ENCODE measurements at regions not wholly inside any gene's neighbourhood (a gene's known extent, or its start where the extent isn't known, plus 50 kb on each side); places are given as distances from the start of the nearest gene placed in this dataset.

DNA sequence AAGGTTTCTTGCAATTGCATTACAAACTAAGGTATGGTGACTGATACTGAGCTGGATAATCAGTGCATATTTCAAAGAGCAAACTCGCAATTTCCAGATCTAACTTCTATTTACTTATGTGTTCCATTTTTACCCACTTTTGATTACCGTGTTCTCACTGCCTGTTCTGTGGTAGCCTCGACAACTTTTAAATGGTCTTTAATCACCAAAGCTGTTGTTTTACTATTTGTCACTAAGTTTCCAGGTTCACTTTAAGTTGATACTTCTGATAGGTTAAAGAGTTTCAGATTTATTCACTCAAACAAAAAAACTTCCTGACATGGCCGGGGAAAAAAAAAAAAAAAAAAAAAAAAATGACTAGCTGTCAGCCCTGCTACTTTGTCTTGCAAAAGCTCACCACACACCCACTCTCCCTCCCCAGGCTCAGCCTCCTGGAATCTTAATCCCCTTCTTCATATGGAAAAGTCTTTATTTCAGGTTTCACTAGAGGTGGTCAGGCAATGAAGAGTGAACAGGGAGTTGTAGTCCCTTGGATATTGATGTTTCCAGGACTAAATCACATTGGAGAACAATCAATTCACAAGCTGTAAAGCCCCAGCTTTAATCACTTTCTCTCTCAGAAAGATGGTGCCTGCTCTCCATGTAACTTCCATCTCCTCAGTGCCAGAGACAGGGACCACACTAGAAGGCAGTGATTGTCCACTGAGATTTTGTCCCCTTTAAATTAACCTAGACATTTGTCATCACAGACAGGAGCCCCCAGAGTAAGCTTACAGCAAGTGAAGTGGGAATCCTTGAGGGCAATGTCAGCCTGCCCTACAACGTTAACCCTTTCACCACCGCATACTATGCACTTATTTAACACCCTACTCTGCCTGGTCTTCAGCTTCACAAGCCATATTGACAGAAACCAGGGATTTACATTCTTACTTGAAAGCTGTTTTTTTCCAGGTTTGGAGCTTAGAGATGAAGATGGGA is 749.1 kb upstream of the SORCS1 start:
- H3K4me3 ChIP-seq (ENCODE audit: low read length in 2 of 2), result peak overlapping the region in 1 of 2 donors; percentile 19

DNA sequence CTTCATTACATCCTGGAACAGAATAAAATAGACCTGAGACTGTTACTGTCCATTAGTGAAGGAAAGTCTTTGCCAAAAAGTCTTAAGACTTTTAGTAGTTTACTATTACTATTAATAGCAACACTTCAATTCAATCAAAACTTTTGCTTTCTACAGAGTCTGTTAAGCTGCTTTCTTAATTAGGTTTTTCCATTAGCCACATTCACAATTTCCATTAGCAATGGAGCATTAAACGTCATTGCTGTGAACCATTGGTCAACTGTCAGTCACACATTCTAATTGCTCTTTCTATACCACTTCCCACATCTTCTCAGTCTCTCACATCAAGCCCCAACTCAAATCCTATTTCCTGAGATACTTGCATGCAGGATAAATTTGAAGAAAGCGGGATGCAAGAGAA is 736.6 kb upstream of the SORCS1 start:
- H3K9ac ChIP-seq (ENCODE audit: low read length in 2 of 2), result no peak overlapping the region

More for the DNA sequence above, 749.1 kb upstream of the SORCS1 start:
- no peaks in the 10 kb centered on the region for H3K9me3 ChIP-seq (ENCODE audit: control insufficient read depth in 2 of 2, low read length in 2 of 2)
- no peak overlapping the region for H3K9ac ChIP-seq (ENCODE audit: low read length in 2 of 2)
- peaks cover 11 to 16% of the 10 kb centered on the region in 2 donors for H3K27me3 ChIP-seq (ENCODE audit: control insufficient read depth in 1 of 2, insufficient read depth in 2 of 2, low read length in 2 of 2)
- no peaks in the 10 kb centered on the region for H3K36me3 ChIP-seq (ENCODE audit: control insufficient read depth in 2 of 2, insufficient read depth in 2 of 2, low read length in 2 of 2)
- no peak overlapping the region for H3K27ac ChIP-seq (ENCODE audit: low read length)
- H3K4me1 ChIP-seq (ENCODE audit: control insufficient read depth, insufficient read depth, low read length), result peaks cover 6% of the 10 kb centered on the region

DNA sequence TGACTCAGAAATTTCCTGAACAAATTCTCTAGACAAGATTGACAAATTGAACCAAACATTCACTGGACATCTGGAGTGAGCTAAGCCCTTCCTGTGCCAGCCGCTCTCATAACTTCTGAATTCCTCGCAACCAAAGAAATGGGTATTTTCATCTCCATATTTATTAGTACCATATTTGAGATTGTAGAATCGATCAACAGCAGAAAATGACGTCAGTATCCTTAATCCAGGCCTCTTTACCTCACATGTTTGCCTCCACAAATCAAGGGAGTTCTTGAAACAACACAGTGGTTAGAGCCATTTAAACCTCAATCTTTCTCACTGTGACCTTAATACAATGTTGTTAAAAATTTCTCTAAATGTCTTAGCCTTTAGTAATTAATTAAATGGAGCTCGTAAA is 735.6 kb upstream of the SORCS1 start:
- H3K4me1 ChIP-seq (ENCODE audit: control insufficient read depth, insufficient read depth, low read length), result no peaks in the 10 kb centered on the region
- no peaks in the 10 kb centered on the region for H3K36me3 ChIP-seq (ENCODE audit: control insufficient read depth in 2 of 2, insufficient read depth in 2 of 2, low read length in 2 of 2)
- H3K9me3 ChIP-seq (ENCODE audit: control insufficient read depth in 2 of 2, low read length in 2 of 2), result no peaks in the 10 kb centered on the region
- no peak overlapping the region for H3K27ac ChIP-seq (ENCODE audit: low read length)
- H3K4me3 ChIP-seq (ENCODE audit: low read length in 2 of 2), result no peak overlapping the region
- no peaks in the 10 kb centered on the region for H3K27me3 ChIP-seq (ENCODE audit: control insufficient read depth in 1 of 2, insufficient read depth in 2 of 2, low read length in 2 of 2)
- no peak overlapping the region for H3K9ac ChIP-seq (ENCODE audit: low read length in 2 of 2)

More for the DNA sequence above, 736.6 kb upstream of the SORCS1 start:
- no peak overlapping the region for H3K27ac ChIP-seq (ENCODE audit: low read length)
- H3K27me3 ChIP-seq (ENCODE audit: control insufficient read depth in 1 of 2, insufficient read depth in 2 of 2, low read length in 2 of 2), result no peaks in the 10 kb centered on the region
- H3K4me1 ChIP-seq (ENCODE audit: control insufficient read depth, insufficient read depth, low read length), result no peaks in the 10 kb centered on the region
- H3K4me3 ChIP-seq (ENCODE audit: low read length in 2 of 2), result no peak overlapping the region
- H3K9me3 ChIP-seq (ENCODE audit: control insufficient read depth in 2 of 2, low read length in 2 of 2), result no peaks in the 10 kb centered on the region
- H3K36me3 ChIP-seq (ENCODE audit: control insufficient read depth in 2 of 2, insufficient read depth in 2 of 2, low read length in 2 of 2), result no peaks in the 10 kb centered on the region

DNA sequence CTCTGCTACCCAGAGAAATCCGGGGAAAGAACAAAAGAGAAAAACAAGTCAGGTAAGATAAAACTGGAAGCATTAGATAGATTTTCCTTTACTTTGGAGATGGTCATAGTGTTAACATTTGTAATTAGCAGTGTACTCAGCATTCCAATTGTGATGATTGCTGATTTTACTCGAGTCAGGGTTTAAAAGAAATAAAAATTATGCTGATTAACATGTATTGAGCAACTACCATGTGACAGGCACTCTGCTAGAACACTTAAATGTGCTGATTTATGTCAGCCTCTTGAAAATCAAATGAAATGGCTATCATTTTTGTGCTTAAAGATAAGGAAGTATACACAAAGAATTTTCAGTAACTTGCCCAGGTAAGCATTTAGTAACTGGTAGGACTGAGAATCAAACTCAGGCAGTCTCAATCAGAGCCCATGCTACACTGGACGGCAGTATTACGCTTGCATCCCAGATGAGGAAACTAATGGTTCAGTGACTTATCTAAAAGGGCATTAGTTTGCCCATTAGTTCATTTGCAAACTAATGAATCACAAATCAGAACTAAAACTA is 735.1 kb upstream of the SORCS1 start:
- no peak overlapping the region for H3K9ac ChIP-seq (ENCODE audit: low read length in 2 of 2)
- no peaks in the 10 kb centered on the region for H3K9me3 ChIP-seq (ENCODE audit: control insufficient read depth in 2 of 2, low read length in 2 of 2)
- no peaks in the 10 kb centered on the region for H3K27me3 ChIP-seq (ENCODE audit: control insufficient read depth in 1 of 2, insufficient read depth in 2 of 2, low read length in 2 of 2)
- no peaks in the 10 kb centered on the region for H3K36me3 ChIP-seq (ENCODE audit: control insufficient read depth in 2 of 2, insufficient read depth in 2 of 2, low read length in 2 of 2)
- no peaks in the 10 kb centered on the region for H3K4me1 ChIP-seq (ENCODE audit: control insufficient read depth, insufficient read depth, low read length)
- H3K4me3 ChIP-seq (ENCODE audit: low read length in 2 of 2), result no peak overlapping the region
- H3K27ac ChIP-seq (ENCODE audit: low read length), result no peak overlapping the region

DNA sequence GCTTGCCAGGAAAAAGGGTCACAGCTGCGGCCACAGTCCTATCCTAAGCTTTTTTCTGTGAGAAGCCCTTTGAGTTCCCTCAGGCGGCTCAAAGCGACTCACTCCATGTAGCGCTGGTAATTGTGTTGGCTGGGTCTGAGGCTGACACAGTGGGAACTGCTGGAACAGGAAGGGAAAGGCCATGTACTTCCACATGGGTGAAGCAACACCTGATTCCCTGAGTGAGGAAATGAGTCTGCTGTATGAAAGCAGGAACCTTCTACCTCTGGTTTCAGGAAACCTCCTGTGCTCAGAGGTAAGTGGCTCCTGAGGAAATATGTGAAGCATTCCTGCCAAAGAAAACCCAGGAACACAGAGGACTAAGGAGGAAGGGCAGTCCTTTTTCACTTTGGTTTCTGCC is 734.6 kb upstream of the SORCS1 start:
- Histone ChIP-seq H3K27ac (ENCODE audit: low read length) (no peak overlapping the region), H3K4me3 (ENCODE audit: low read length in 2 of 2) (no peak overlapping the region), H3K36me3 (ENCODE audit: control insufficient read depth in 2 of 2, insufficient read depth in 2 of 2, low read length in 2 of 2) (no peaks in the 10 kb centered on the region), H3K9ac (ENCODE audit: low read length in 2 of 2) (no peak overlapping the region), H3K4me1 (ENCODE audit: control insufficient read depth, insufficient read depth, low read length) (no peaks in the 10 kb centered on the region), H3K9me3 (ENCODE audit: control insufficient read depth in 2 of 2, low read length in 2 of 2) (no peaks in the 10 kb centered on the region), H3K27me3 (ENCODE audit: control insufficient read depth in 1 of 2, insufficient read depth in 2 of 2, low read length in 2 of 2) (no peaks in the 10 kb centered on the region)

DNA sequence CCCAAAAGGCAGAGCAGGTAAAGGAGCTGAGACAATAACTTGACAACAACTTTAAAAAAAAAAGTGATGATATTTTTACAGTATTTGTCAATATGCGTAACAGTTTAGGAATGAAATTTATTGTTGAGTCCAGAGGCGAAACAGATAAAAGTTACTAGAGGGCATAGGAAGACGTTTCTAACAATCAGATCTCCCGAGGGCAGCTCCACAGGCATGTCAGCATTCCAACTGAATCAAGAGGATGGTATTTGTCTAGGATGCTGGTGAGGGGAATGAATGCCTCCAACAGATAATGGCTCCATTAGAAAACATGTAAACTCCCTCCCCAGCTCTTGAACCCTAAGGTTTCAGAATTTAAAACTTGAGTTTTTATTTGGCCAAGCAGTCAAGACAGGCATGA is 733.9 kb upstream of the SORCS1 start:
- Histone ChIP-seq H3K4me3 (ENCODE audit: low read length in 2 of 2) (no peak overlapping the region), H3K4me1 (ENCODE audit: control insufficient read depth, insufficient read depth, low read length) (no peaks in the 10 kb centered on the region), H3K36me3 (ENCODE audit: control insufficient read depth in 2 of 2, insufficient read depth in 2 of 2, low read length in 2 of 2) (no peaks in the 10 kb centered on the region), H3K9me3 (ENCODE audit: control insufficient read depth in 2 of 2, low read length in 2 of 2) (no peaks in the 10 kb centered on the region), H3K9ac (ENCODE audit: low read length in 2 of 2) (no peak overlapping the region), H3K27me3 (ENCODE audit: control insufficient read depth in 1 of 2, insufficient read depth in 2 of 2, low read length in 2 of 2) (no peaks in the 10 kb centered on the region), H3K27ac (ENCODE audit: low read length) (no peak overlapping the region)

DNA sequence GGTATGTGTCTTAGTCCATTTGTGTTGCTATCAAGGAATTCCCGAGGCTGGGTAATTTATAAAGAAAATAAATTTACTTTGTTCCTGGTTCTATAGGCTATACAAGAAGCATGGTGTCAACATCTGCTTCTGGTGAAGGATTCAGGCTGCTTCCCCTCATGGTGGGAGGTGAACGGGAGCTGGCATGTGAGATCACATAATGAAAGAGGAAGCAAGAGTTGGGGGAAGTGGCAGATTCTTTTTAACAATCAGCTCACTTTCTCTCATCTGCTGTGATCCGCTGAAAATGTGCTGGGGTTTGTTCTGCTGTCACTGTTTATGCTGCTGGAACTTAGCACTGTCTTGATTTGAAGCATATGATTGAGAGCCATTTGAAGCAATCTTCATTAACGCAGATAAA is 730.0 kb upstream of the SORCS1 start:
- H3K4me1 ChIP-seq (ENCODE audit: control insufficient read depth, insufficient read depth, low read length), result no peaks in the 10 kb centered on the region
- no peak overlapping the region for H3K9ac ChIP-seq (ENCODE audit: low read length in 2 of 2)
- no peak overlapping the region for H3K27ac ChIP-seq (ENCODE audit: low read length)
- H3K27me3 ChIP-seq (ENCODE audit: control insufficient read depth in 1 of 2, insufficient read depth in 2 of 2, low read length in 2 of 2), result no peaks in the 10 kb centered on the region
- no peaks in the 10 kb centered on the region for H3K9me3 ChIP-seq (ENCODE audit: control insufficient read depth in 2 of 2, low read length in 2 of 2)
- no peaks in the 10 kb centered on the region for H3K36me3 ChIP-seq (ENCODE audit: control insufficient read depth in 2 of 2, insufficient read depth in 2 of 2, low read length in 2 of 2)
- no peak overlapping the region for H3K4me3 ChIP-seq (ENCODE audit: low read length in 2 of 2)

DNA sequence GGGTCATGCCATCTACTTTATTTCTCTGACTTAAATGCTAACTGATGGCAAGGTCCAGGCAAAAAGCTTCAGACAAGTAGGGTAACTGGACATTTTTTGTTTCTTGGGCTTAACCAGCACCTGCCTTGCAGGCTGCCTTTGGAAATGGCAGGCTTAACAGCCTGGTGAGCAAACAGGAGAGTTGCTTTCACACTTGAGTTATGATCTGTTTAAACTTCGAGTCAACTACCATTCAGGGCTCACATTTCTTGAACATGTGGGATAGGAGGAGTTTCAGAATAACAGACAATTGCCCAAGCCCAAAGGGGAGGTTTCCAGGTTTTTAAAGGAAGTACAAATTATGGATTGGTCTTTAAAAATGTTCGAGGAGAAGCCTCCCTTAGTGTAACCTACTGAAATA is 724.6 kb upstream of the SORCS1 start:
- Histone ChIP-seq H3K9ac (ENCODE audit: low read length in 2 of 2) (no peak overlapping the region), H3K27ac (ENCODE audit: low read length) (no peak overlapping the region), H3K4me1 (ENCODE audit: control insufficient read depth, insufficient read depth, low read length) (no peaks in the 10 kb centered on the region), H3K9me3 (ENCODE audit: control insufficient read depth in 2 of 2, low read length in 2 of 2) (no peaks in the 10 kb centered on the region), H3K36me3 (ENCODE audit: control insufficient read depth in 2 of 2, insufficient read depth in 2 of 2, low read length in 2 of 2) (no peaks in the 10 kb centered on the region), H3K4me3 (ENCODE audit: low read length in 2 of 2) (no peak overlapping the region), H3K27me3 (ENCODE audit: control insufficient read depth in 1 of 2, insufficient read depth in 2 of 2, low read length in 2 of 2) (no peaks in the 10 kb centered on the region)

DNA sequence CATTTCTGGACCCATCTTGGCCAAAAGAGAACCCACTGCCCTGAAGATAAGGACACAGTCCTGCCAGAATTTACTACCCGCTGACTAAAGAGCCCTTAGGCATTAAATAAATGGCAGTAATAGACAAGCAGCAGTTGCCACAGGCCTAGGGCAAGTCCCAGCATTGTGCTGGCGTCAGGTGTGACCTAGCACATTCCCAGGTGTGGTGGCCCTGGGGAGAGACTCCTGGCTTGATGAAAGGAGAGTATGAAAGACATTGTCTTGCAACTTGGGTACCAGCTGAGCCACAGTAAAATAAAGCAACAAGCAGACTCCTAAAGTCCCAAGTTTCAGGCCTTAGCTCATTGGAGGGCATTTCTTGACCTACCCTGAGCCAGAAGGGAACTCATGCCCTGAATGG is 715.7 kb upstream of the SORCS1 start:
- H3K27ac ChIP-seq (ENCODE audit: low read length), result no peak overlapping the region
- no peak overlapping the region for H3K4me3 ChIP-seq (ENCODE audit: low read length in 2 of 2)
- H3K4me1 ChIP-seq (ENCODE audit: control insufficient read depth, insufficient read depth, low read length), result no peaks in the 10 kb centered on the region
- H3K9me3 ChIP-seq (ENCODE audit: control insufficient read depth in 2 of 2, low read length in 2 of 2), result peaks cover 3 to 4% of the 10 kb centered on the region in 2 donors
- H3K9ac ChIP-seq (ENCODE audit: low read length in 2 of 2), result no peak overlapping the region
- H3K27me3 ChIP-seq (ENCODE audit: control insufficient read depth in 1 of 2, insufficient read depth in 2 of 2, low read length in 2 of 2), result no peaks in the 10 kb centered on the region
- H3K36me3 ChIP-seq (ENCODE audit: control insufficient read depth in 2 of 2, insufficient read depth in 2 of 2, low read length in 2 of 2), result no peaks in the 10 kb centered on the region

DNA sequence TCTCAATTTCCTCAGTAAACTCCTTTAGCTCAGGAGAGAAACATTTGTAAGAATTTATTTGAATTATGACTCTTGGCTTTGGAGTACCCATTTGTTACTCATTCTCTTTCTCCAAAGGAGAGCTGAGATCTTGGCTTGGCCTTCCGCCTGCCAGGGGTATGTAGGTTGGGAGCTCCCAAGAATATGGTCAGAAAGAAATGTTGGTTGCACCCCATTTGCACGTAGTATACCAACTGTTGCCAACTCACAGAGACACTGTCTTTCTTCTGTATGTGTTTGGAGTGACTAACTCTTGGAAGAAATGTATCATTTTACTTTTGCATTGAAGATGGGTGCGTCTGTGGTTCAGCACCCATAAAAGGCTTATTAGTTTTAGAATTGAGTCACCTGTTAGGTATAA is 708.5 kb upstream of the SORCS1 start:
- Histone ChIP-seq H3K36me3 (ENCODE audit: control insufficient read depth in 2 of 2, insufficient read depth in 2 of 2, low read length in 2 of 2) (no peaks in the 10 kb centered on the region), H3K27me3 (ENCODE audit: control insufficient read depth in 1 of 2, insufficient read depth in 2 of 2, low read length in 2 of 2) (no peaks in the 10 kb centered on the region), H3K9ac (ENCODE audit: low read length in 2 of 2) (no peak overlapping the region), H3K9me3 (ENCODE audit: control insufficient read depth in 2 of 2, low read length in 2 of 2) (no peaks in the 10 kb centered on the region), H3K4me3 (ENCODE audit: low read length in 2 of 2) (no peak overlapping the region), H3K4me1 (ENCODE audit: control insufficient read depth, insufficient read depth, low read length) (no peaks in the 10 kb centered on the region), H3K27ac (ENCODE audit: low read length) (no peak overlapping the region)

DNA sequence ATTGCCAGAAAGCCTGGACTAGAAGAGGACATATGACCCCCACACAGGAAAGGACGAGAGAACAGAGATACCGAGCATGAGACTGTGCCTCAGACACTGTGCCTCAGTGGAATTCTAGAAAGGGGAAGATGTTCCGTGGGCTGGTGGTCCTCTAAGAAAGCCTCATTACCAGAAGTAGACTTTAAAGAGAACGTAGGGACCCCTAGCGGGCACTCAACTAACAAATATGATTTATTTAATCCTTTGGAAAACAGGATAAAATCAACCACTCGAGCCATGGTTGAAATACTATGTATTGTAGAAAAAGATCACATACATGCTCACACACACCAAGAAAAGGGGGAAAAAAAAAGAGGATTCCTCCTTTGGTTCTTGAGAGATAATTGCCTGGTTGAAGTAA is 701.2 kb upstream of the SORCS1 start:
- Histone ChIP-seq H3K27me3 (ENCODE audit: control insufficient read depth in 1 of 2, insufficient read depth in 2 of 2, low read length in 2 of 2) (no peaks in the 10 kb centered on the region), H3K4me1 (ENCODE audit: control insufficient read depth, insufficient read depth, low read length) (no peaks in the 10 kb centered on the region), H3K9me3 (ENCODE audit: control insufficient read depth in 2 of 2, low read length in 2 of 2) (no peaks in the 10 kb centered on the region), H3K4me3 (ENCODE audit: low read length in 2 of 2) (no peak overlapping the region), H3K36me3 (ENCODE audit: control insufficient read depth in 2 of 2, insufficient read depth in 2 of 2, low read length in 2 of 2) (no peaks in the 10 kb centered on the region), H3K9ac (ENCODE audit: low read length in 2 of 2) (no peak overlapping the region), H3K27ac (ENCODE audit: low read length) (no peak overlapping the region)

Measured in stomach smooth muscle (tissue), 2 donors.